Mesenteric fat pad (tissue), 1 donor: ENCODE measurements at regions not wholly inside any gene's neighbourhood (a gene's known extent, or its start where the extent isn't known, plus 50 kb on each side); places are given as distances from the start of the nearest gene placed in this dataset.
"Not testable (repeated sequence)": the region's sequence is repeated elsewhere in the genome, so short reads cannot be mapped to it uniquely, and the experiment has no call there.

Source experiments
- DNase-seq: peaks from one replicate; pipeline ENCODE4 v3.0.0-alpha.2; 2020; ENCODE audit warnings: low spot score
- donor health status: DM: yes; HTN: yes; CAD: no.

DNA sequence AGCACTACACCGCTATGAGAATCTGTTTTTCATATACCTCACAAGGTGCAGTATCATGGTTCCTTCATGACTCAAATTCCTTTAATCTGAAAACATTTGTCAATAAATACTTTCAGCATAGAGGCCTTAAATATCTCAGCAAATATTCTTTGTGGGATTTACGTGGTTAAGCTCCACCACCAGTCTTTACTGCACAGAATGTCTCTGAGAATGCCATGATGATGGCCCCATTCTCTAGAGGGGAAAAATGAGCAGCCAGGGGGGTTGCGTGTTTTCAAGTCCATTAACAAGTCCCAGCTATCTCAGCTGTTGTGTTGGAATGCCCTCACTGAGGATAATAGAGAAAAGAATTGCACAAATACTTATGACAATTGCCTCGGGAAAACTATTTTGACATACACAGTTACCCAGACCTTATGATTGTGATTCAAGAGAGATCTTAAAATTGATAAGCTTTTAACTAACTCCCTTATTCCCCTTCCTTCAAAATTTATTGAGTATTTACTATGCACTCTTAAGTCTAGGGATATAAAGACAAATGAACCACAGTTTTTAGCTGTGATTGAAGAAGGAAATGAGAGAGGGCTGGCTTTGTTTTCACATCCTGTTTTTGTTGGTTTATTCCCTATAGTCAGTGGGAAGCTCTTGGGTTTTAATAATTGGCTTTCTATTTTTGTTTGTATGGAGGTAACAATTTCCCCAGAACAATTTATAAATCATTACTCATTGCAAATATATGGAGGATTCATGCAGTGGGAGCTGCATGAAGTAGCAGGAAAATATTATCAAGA lies 176.5 kb upstream of the VWC2 start:
- no peak for DNase-seq

DNA sequence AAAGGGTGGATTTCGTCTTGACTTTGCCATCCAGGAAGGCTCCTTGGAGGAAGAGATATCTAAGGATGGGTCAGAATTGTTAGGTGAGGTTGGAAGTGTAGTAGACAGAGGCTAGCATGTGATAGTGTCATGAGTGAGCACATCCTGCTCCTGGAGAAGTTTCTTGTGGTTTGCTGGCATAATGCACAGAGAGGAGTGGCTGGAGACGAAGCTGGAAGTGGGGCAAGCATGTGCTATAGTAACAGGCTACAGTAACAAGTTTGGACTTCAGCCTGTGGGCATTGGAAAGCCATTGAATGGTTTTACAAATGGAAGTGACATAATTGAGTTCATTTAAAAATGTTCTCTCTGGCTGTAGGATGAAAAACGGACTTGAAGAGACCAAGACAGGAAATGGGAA lies 175.6 kb upstream of the VWC2 start:
- no peak for DNase-seq

GRCh38 chr7:49611951-49612350 lies 161.5 kb upstream of the VWC2 start:
- DNase-seq: no peak

GRCh38 chr7:49613759-49614158 lies 159.7 kb upstream of the VWC2 start:
- DNase-seq: no peak

DNA sequence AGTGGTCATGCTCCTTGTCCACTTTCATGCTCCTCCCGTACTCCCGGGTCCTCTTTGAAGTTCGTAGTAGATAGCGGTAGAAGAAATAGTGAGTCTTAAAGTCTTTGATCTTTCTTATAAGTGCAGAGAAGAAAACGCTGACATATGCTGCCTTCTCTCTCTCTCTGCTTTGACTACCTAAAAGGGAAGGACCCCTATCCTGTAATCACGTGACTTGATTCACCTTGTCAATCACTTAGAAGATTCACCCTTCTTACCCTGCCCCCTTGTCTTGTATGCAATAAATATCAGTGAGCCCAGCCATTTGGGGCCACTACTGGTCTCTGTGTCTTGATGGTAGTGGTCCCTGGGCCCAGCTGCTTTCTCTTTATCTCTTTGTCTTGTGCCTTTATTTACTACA lies 158.5 kb upstream of the VWC2 start:
- not testable (repeated sequence) for DNase-seq

DNA sequence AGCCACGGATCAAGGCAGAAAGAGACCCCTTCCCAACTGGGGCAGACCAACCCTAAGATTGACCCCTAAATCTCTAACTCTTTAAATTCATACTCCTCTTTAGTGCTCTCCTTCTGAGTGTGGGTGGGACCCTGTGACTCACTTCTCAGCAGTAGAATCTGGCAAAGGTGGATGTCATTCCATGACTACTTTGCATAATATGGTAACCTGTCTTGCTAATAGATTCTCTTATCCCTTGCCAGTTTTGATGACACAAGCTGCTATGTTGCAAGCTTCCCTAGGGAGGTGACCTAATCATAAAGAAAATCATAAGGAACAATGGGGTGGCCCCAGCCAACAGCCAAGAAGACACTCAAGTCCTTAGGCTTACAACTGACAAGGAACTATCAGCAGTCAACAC lies 155.4 kb upstream of the VWC2 start:
- DNase-seq: no peak

- no peak for DNase-seq
Measured at GRCh38 chr7:49623943-49624342, 149.5 kb upstream of the VWC2 start.

- DNase-seq: no peak
Measured at GRCh38 chr7:49624611-49625010, 148.8 kb upstream of the VWC2 start.

DNA sequence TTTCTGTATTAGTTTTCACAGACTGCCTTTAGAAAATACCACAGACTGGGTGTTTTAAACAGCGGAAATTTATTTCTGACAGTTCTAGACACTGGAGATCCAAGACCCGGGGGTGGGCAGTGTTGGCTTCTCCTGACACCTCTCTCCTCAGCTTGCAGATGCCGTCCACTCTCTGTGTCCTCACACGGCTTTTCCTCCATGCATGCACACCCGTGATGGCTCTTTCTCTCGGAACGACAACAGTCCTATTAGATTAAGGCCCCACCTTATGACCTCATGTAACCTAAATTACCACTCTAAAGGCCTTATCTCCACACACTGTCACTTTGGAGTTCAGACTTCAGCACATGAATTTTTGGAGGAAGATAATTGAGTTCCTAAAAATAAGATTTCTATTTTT lies 142.9 kb upstream of the VWC2 start:
- DNase-seq: no peak

DNA sequence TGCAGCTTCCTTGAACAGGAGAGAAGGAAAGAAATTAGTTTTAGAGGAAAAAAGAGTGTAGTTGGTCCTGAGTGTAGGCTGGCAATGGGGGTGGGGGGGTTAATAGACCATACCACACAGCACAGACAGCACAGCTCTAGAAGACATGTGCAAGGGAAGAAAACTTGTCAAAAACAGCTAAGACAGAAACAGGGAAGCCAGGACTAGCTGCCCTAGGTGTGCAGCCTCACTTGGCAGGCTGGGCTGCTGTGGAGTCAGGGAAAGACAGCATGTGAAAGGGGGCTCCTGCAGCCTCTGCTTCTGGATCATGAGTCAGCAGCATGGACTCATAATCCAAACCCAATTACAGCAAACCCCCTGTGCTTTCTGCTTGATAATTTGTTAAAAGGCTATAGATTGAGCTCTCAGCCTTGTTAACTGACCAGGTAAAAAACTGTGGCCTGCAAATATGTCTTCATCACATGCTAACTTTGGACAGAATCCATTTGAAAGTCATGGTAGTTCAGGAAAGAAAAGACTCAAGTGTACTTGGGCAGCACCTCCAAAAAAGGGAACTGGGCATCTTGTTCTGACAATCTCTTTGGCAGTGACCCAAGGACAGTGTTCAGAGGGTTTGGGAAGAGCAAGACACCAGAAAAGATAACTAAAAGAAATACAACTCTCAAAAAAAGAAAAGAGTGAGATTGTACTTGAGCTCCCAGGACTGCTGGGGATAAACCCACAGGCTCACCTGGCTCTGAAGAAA lies 142.2 kb upstream of the VWC2 start:
- DNase-seq: no peak

DNA sequence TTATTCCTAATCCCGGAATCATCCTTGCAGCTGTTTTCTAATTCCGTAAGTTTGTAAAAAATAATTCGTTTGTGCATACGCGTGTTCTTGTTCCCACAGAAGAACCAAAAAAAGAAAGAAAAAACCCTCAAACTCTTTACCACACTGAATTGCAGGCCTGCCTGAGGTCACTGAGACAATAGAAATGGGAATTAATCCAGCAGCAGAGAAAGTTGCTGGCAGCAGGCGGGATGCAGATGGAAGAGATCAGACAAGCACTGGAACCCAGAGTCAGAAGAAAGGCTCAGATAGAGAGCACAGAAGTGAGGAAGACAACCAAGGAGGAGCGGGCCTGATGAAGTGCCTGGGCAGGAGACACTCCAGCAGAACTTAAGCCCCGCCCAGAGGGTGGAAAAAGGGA lies 141.5 kb upstream of the VWC2 start:
- no peak for DNase-seq

DNA sequence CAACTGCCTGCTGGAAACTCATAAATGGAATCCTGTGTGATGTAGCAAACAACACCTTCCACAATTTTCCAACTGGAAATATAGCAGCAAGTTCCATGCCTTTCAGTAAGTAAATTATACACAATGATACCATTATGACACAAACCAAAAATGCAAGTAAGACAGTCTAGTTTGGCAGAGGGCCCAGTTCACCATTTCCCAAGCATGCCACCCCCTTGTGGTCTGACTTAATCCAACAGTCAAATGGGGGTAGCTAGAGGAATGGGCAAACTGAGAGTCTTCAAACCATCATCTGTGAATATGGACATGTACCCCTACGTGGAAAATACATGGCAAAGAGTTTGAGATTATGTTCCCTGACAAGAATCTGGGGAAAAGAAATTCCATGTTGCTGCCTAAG lies 137.6 kb upstream of the VWC2 start:
- no peak for DNase-seq

- DNase-seq: no peak
Measured at GRCh38 chr7:49636400-49636799, 137.0 kb upstream of the VWC2 start.

DNA sequence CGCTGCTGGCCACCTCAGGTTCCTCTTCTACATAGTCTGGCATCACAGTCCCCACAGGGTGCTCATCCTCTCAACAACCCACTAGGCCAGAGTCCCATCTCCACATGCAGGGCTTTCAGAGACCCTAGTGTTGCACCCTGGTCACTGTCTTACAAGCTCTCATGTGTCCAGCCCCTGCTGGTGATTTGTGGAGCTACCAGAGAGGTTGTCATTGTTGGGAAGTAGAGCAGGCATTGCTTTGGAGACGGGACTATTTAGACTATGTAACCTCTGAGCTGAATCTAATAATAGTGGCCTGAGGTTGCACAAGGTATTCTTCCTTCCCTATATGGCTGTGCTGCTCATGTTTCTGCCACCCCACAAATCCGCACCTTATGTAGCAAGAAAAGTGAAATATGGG lies 135.3 kb upstream of the VWC2 start:
- no peak for DNase-seq

DNA sequence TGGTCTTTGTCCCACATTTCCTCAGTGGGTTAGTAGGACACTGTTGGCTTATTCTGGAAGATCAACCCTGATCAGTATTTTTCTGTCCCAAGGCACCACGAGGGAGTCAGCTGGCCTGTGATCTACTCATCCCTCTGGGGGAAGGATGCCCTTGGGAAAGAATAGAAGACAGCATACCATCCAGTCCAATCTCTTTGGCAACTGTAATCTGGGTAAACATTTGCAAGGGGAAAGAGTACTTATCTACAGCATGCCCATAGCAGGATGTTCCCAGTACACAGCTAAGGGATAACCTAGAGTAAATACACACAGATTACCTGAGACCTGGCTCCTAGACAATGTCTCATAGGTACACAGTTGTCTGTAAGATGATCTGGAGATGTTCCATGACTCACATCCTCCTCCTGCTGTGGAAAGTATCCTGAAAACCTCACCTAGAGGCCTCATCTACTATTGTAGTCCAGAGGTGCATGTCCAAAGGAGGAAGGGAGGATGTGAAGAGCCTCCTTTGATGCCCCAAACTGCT lies 134.3 kb upstream of the VWC2 start:
- DNase-seq: no peak

DNA sequence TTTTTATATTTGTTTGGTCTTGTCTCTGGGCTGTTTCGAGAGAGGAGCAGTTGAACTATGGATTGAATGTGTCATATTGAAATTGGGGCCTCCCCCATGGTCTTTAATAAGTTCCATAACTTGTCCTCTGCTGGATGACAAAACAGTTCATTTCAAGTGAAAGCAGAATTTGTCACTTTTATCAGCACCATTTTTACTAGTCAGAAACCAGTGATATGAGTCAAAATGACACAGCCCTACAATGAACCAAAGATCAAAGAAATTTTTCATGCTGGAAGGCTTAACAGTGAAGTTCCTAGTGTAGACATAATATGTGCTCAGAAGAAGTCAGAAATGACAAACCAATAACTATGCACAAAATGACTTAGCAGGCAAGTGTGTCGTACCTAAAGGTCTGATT lies 133.6 kb upstream of the VWC2 start:
- DNase-seq: no peak

DNA sequence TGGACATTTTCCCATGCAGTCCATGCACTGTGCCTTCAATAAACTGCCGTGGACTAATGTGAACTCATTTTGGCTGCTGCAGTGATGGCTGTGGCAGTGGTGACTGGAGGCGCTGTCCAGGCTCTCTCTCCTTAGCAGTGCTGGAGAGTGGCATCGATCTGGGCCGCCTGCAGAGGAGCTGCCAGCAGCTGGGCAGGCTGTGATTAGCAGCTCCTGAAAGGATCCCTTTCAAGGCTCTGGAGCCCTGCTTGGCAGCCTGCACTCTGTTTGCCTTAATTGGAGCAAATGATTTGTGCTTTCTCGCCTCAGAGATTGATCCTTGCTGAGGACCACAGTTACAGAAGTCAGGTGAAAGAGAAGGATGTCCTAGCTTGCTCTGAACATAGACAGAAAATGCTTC lies 130.1 kb upstream of the VWC2 start:
- DNase-seq: no peak

DNA sequence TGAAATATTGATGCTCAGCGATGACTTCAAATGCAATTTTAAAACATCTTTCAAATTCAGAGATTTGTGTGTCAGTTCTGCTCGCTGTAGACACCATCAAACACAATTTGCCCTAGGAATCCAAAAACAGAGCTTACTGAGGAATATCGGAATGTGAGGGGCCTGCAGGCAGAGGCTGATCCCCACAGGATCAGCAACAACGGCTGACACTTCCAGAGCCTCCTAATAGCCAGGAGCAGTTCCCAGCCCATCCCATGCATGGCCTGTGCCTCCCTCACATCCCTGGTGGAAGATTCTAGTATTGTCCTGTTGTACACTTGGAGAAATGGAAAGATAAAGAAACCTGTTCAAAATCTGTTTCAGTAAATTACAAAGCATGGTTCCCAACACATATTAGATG lies 129.7 kb upstream of the VWC2 start:
- no peak for DNase-seq

GRCh38 chr7:49644396-49645166 lies 128.9 kb upstream of the VWC2 start:
- no peak for DNase-seq

DNA sequence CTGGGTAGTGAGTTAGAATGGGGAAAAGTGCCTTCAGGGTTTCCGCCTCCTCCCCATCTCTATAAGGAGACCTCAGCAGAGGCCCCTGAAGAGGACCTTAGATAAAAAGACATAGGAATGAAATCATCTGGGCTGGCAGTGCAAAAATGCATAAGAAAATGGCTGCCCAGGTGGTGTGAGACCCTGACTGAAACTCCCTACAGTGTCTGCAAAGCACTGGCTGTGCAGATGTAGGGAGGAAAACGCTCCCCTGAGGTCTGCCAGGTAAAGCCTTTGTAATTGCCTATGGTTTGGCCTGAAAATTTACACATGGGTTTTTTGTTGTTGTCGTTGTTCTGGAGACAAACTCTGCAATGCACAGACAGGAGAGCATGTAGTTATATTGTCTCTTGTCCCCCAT lies 128.1 kb upstream of the VWC2 start:
- no peak for DNase-seq

GRCh38 chr7:49660170-49660783 lies 113.2 kb upstream of the VWC2 start:
- DNase-seq: no peak

DNA sequence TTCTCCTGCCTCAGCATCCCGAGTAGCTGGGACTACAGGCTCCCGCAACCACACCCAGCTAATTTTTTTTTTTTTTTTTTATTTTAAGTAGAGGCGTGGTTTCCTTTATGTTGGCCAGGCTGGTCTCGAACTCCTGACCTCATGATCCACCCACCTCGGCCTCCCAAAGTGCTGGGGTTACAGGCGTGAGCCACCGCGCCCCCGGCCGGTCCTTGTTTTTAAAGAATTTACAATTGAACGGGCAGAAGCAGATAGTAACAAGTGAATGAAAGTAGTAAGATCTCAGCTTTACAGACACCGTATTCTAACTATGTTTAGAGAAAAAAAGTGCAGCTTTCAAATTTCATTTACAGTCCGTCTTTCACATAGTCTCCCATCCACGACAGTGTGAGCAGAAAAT lies 112.5 kb upstream of the VWC2 start:
- DNase-seq: no peak
